DOHH2 (cell line): ENCODE measurements at regions not wholly inside any gene's neighbourhood (a gene's known extent, or its start where the extent isn't known, plus 50 kb on each side); places are given as distances from the start of the nearest gene placed in this dataset.

Experiments
- EZH2phosphoT487 ChIP-seq: fragments of 200-600 bp; sonication (generic); IDR thresholded peaks from 2 replicates; pipeline ENCODE4 v1.6.1; 2017; ENCODE audit warnings: borderline replicate concordance, mild to moderate bottlenecking, antibody characterized with exemption, low read length, moderate library complexity, mixed read lengths
- TF ChIP-seq, protein P1 (sequence below): fragments of 200-600 bp; sonication (generic); IDR thresholded peaks from one replicate; pipeline ENCODE4 v1.5.1; 2014; ENCODE audit warnings: antibody characterized with exemption, mild to moderate bottlenecking, low read depth, low read length; ENCODE audit not compliant: poor library complexity, severe bottlenecking

GRCh38 chr18:79622004-79622403, 57.6 kb upstream of the CTDP1 start:
- TF ChIP-seq, protein P1, sequence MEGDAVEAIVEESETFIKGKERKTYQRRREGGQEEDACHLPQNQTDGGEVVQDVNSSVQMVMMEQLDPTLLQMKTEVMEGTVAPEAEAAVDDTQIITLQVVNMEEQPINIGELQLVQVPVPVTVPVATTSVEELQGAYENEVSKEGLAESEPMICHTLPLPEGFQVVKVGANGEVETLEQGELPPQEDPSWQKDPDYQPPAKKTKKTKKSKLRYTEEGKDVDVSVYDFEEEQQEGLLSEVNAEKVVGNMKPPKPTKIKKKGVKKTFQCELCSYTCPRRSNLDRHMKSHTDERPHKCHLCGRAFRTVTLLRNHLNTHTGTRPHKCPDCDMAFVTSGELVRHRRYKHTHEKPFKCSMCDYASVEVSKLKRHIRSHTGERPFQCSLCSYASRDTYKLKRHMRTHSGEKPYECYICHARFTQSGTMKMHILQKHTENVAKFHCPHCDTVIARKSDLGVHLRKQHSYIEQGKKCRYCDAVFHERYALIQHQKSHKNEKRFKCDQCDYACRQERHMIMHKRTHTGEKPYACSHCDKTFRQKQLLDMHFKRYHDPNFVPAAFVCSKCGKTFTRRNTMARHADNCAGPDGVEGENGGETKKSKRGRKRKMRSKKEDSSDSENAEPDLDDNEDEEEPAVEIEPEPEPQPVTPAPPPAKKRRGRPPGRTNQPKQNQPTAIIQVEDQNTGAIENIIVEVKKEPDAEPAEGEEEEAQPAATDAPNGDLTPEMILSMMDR: no peak
- no peak for TF ChIP-seq EZH2phosphoT487
